Gastroesophageal sphincter (tissue), 4 donors: ENCODE measurements at regions not wholly inside any gene's neighbourhood (a gene's known extent, or its start where the extent isn't known, plus 50 kb on each side); places are given as distances from the start of the nearest gene placed in this dataset.

Experiments used
- ATAC-seq: fragments of 150-250 bp; one replicate; pipeline ENCODE4 v1.9.1; 2016; ENCODE audit warnings: mild to moderate bottlenecking, moderate library complexity
- H3K27ac ChIP-seq, 4 donors: fragments of 200-600 bp; sonication (generic) in 3 of 4; 1 replicate in 3 of 4; 2 replicates in 1 of 4; pipeline ENCODE4 v1.5.1; 2016 to 2019
- H3K27me3 ChIP-seq: fragments of 200-600 bp; sonication (generic); one replicate; pipeline ENCODE4 v1.5.1; 2019
- H3K36me3 ChIP-seq, 2 donors: fragments of 200-600 bp; sonication (generic); one replicate each; pipeline ENCODE4 v1.5.1; 2019; ENCODE audit warnings: control low read depth in 1 of 2
- H3K4me1 ChIP-seq, 3 donors: fragments of 200-600 bp; sonication (generic); 1 replicate in 2 of 3; 2 replicates in 1 of 3; pipeline ENCODE4 v1.5.1; 2016 to 2019; ENCODE audit warnings: control low read depth in 2 of 3
- H3K4me3 ChIP-seq, 2 donors: fragments of 200-600 bp; sonication (generic); one replicate each; pipeline ENCODE4 v1.5.1; 2019; ENCODE audit warnings: mild to moderate bottlenecking in 1 of 2, moderate library complexity in 1 of 2
- H3K9me3 ChIP-seq, 3 donors: fragments of 200-600 bp; sonication (generic); one replicate each; pipeline ENCODE4 v1.5.1; 2017 to 2019; ENCODE audit warnings: control low read depth in 2 of 3
- CTCF ChIP-seq, 4 experiments: fragments of 200-600 bp in 2 of 4; fragments of 450-650 bp in 2 of 4; sonication (generic) in 1 of 4; IDR thresholded peaks; one replicate each; pipeline ENCODE4 v1.5.1; 2017 to 2019; ENCODE audit warnings: antibody characterized with exemption in 4 of 4, mild to moderate bottlenecking in 2 of 4, moderate library complexity in 2 of 4
- EP300 ChIP-seq: sonication (generic); formaldehyde crosslinking; IDR thresholded peaks from one replicate; pipeline ENCODE4 v1.6.1; 2017; ENCODE audit warnings: antibody characterized with exemption, mild to moderate bottlenecking
- POLR2A ChIP-seq, 2 donors: fragments of 450-650 bp; IDR thresholded peaks; one replicate each; pipeline ENCODE4 v1.6.1; 2017; ENCODE audit warnings: antibody characterized with exemption in 2 of 2, mild to moderate bottlenecking in 2 of 2, moderate library complexity in 1 of 2
- POLR2AphosphoS5 ChIP-seq: sonication (generic); formaldehyde crosslinking; IDR thresholded peaks from one replicate; pipeline ENCODE4 v1.6.1; 2017; ENCODE audit warnings: antibody characterized with exemption
- WGBS, 2 donors: methylation state at CpG; one replicate each; pipeline ENCODE4 v1.1.5; 2018; ENCODE audit warnings: low coverage in 1 of 2; 5-methylcytosine and 5-hydroxymethylcytosine counted together

GRCh38 chr2:234763002-234763873 is 188.6 kb upstream of the SH3BP4 start:
- no peak overlapping the region for H3K4me3 ChIP-seq
- peaks cover 0 to 14% (median 0%) of the 10 kb centered on the region in 3 donors for H3K9me3 ChIP-seq
- H3K27ac ChIP-seq = no peak overlapping the region
- TF ChIP-seq POLR2A (IDR thresholded peaks at IDR 0.05) (no peak), EP300 (no peak), POLR2AphosphoS5 (no peak), CTCF (IDR thresholded peaks at IDR 0.05) (no peak)
- no peaks in the 10 kb centered on the region for H3K4me1 ChIP-seq
- no peaks in the 10 kb centered on the region for H3K27me3 ChIP-seq
- H3K36me3 ChIP-seq = no peaks in the 10 kb centered on the region
- no peak for ATAC-seq
- WGBS, 2 donors = 40 to 75% methylated on average over 9 to 12 of the region's 13 CpGs

- Histone ChIP-seq H3K36me3 (no peaks in the 10 kb centered on the region), H3K9me3 (peaks cover 0 to 14% (median 0%) of the 10 kb centered on the region in 3 donors), H3K27ac (no peak overlapping the region), H3K4me3 (no peak overlapping the region), H3K4me1 (no peaks in the 10 kb centered on the region), H3K27me3 (no peaks in the 10 kb centered on the region)
- ATAC-seq = no peak
- no peak for TF ChIP-seq POLR2AphosphoS5
- TF ChIP-seq CTCF (IDR thresholded peaks at IDR 0.05) = no peak
- no peak for TF ChIP-seq POLR2A (IDR thresholded peaks at IDR 0.05)
- no peak for TF ChIP-seq EP300
- WGBS, 2 donors = 44 to 45% methylated on average over 2 to 4 of the region's 4 CpGs
These were observed 189.9 kb upstream of the SH3BP4 start for GRCh38 chr2:234761910-234762309.

DNA sequence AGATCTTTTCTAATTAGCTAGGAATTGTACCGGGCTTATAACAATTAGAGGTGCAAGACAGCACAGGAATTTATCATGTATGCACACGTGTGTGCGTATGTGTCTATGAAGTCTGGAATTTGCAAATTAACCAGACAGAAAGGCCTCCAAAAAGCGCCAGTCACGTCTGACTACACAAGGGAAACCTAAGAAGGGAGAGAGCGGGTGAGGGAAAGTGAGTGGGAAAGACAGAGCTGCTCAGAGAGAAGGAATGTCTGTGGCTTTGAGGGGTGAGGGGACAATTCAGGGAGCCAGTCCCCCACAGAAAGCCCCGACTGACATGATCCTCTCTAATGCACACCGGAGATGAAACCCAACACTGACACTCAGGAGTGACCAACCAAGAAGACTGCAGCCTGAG is 197.7 kb upstream of the SH3BP4 start:
- 74 to 82% methylated on average over 8 of the region's 8 CpGs for WGBS, 2 donors

GRCh38 chr2:234753701-234754100 is 198.1 kb upstream of the SH3BP4 start:
- Histone ChIP-seq H3K9me3 (no peaks in the 10 kb centered on the region), H3K4me3 (no peak overlapping the region), H3K27me3 (no peaks in the 10 kb centered on the region), H3K4me1 (no peaks in the 10 kb centered on the region), H3K36me3 (no peaks in the 10 kb centered on the region), H3K27ac (no peak overlapping the region)
- no peak for ATAC-seq
- 61 to 75% methylated on average over 3 to 4 of the region's 4 CpGs for WGBS, 2 donors
- TF ChIP-seq EP300 (no peak), CTCF (IDR thresholded peaks at IDR 0.05) (no peak)

More for the DNA sequence above, 197.7 kb upstream of the SH3BP4 start:
- Histone ChIP-seq H3K4me1 (no peaks in the 10 kb centered on the region), H3K27ac (no peak overlapping the region), H3K9me3 (no peaks in the 10 kb centered on the region), H3K27me3 (no peaks in the 10 kb centered on the region), H3K36me3 (no peaks in the 10 kb centered on the region), H3K4me3 (no peak overlapping the region)
- TF ChIP-seq CTCF (IDR thresholded peaks at IDR 0.05) (no peak), EP300 (no peak), POLR2A (IDR thresholded peaks at IDR 0.05) (no peak), POLR2AphosphoS5 (no peak)
- no peak for ATAC-seq

DNA sequence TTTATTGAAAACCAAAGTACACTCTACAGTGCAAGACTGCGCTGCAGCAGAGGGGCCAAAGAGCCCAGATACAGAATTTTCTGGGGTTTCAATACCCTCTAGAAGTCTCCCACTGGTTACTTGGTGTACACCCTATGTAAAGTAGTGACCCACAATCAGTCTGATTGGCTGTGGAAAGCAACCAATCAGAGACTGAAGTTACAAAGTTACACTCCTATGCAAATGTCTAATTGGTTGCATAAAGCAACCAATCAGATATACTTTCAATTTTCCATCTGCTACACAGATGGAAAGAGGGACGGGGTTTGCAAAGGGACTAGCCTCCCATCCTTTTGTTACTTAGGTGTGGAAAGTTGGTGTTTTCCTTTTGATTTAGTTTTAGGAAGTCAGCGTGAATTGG is 198.9 kb upstream of the SH3BP4 start:
- TF ChIP-seq EP300 (no peak), CTCF (IDR thresholded peaks at IDR 0.05) (no peak), POLR2A (IDR thresholded peaks at IDR 0.05) (no peak), POLR2AphosphoS5 (no peak)
- no peaks in the 10 kb centered on the region for H3K27me3 ChIP-seq
- WGBS, 2 donors = 92 to 93% methylated on average over 3 of the region's 3 CpGs
- H3K4me1 ChIP-seq = no peaks in the 10 kb centered on the region
- no peak overlapping the region for H3K4me3 ChIP-seq
- ATAC-seq = no peak
- no peaks in the 10 kb centered on the region for H3K36me3 ChIP-seq
- no peak overlapping the region for H3K27ac ChIP-seq
- no peaks in the 10 kb centered on the region for H3K9me3 ChIP-seq
